MM.1S (cell line): ENCODE measurements at regions not wholly inside any gene's neighbourhood (a gene's known extent, or its start where the extent isn't known, plus 50 kb on each side); places are given as distances from the start of the nearest gene placed in this dataset.
"Not testable (repeated sequence)": the region's sequence is repeated elsewhere in the genome, so short reads cannot be mapped to it uniquely, and the experiment has no call there.

Source experiments
- DNase-seq: peaks from one replicate; pipeline ENCODE4 v3.0.0-alpha.2; 2015
- H2AFZ ChIP-seq: fragments of 300-600 bp; sonication (generic); 2 replicates; pipeline ENCODE4 v1.6.0; 2016; ENCODE audit warnings: antibody characterized with exemption, low read length
- H3F3A ChIP-seq: fragments of 300-600 bp; sonication (generic); 2 replicates; pipeline ENCODE4 v1.6.1; 2016; ENCODE audit warnings: mild to moderate bottlenecking, antibody characterized with exemption, low read length, moderate library complexity, mixed read lengths; ENCODE audit not compliant: insufficient read depth
- H3K27ac ChIP-seq: fragments of 300-600 bp; sonication (generic); 2 replicates; pipeline ENCODE4 v1.5.1; 2016; ENCODE audit warnings: mild to moderate bottlenecking, low read length
- H3K27me3 ChIP-seq: fragments of 300-600 bp; sonication (generic); replicated peaks from 2 replicates; pipeline ENCODE4 v1.6.0; 2016; ENCODE audit warnings: low read length; ENCODE audit not compliant: insufficient read depth
- H3K36me3 ChIP-seq: fragments of 300-600 bp; sonication (generic); replicated peaks from 2 replicates; pipeline ENCODE4 v1.6.1; 2016; ENCODE audit warnings: mild to moderate bottlenecking, low read length, mixed read lengths; ENCODE audit not compliant: insufficient read depth
- H3K4me1 ChIP-seq: fragments of 300-600 bp; sonication (generic); 2 replicates; pipeline ENCODE4 v1.6.1; 2016; ENCODE audit warnings: low read length, mixed read lengths
- H3K4me2 ChIP-seq: fragments of 300-600 bp; sonication (generic); 2 replicates; pipeline ENCODE4 v1.6.0; 2016; ENCODE audit warnings: low read depth, low read length
- H3K4me3 ChIP-seq: fragments of 300-600 bp; sonication (generic); 2 replicates; pipeline ENCODE4 v1.5.1; 2016; ENCODE audit warnings: low read length, mixed read lengths
- H3K79me2 ChIP-seq: fragments of 300-600 bp; sonication (generic); 2 replicates; pipeline ENCODE4 v1.6.1; 2016; ENCODE audit warnings: mixed run types, low read length, mixed read lengths
- H3K9ac ChIP-seq: fragments of 300-600 bp; sonication (generic); 2 replicates; pipeline ENCODE4 v1.6.1; 2016; ENCODE audit warnings: low read length, mixed read lengths
- H3K9me2 ChIP-seq: fragments of 300-600 bp; sonication (generic); replicated peaks from 2 replicates; pipeline ENCODE4 v1.6.1; 2016; ENCODE audit warnings: mild to moderate bottlenecking, low read length, mixed read lengths; ENCODE audit not compliant: insufficient read depth
- H3K9me3 ChIP-seq: fragments of 300-600 bp; sonication (generic); replicated peaks from 2 replicates; pipeline ENCODE4 v1.6.1; 2016; ENCODE audit warnings: mild to moderate bottlenecking, low read length, mixed read lengths; ENCODE audit not compliant: insufficient read depth
- H4K20me1 ChIP-seq: fragments of 300-600 bp; sonication (generic); 2 replicates; pipeline ENCODE4 v1.6.1; 2016; ENCODE audit warnings: mild to moderate bottlenecking, low read length, moderate library complexity, mixed read lengths; ENCODE audit not compliant: insufficient read depth
- CTCF ChIP-seq: fragments of 300-600 bp; sonication (generic); IDR thresholded peaks from 2 replicates; pipeline ENCODE4 v1.5.1; 2016; ENCODE audit warnings: antibody characterized with exemption, low read length, mixed read lengths
- EZH2 ChIP-seq: fragments of 300-600 bp; sonication (generic); optimal IDR thresholded peaks from 2 replicates; pipeline ENCODE3; 2017; ENCODE audit warnings: low read depth, mild to moderate bottlenecking, antibody characterized with exemption, low read length, mixed read lengths
- EZH2phosphoT487 ChIP-seq: fragments of 300-600 bp; sonication (generic); IDR thresholded peaks from 2 replicates; pipeline ENCODE4 v1.6.1; 2018; ENCODE audit warnings: antibody characterized with exemption, low read length

DNA sequence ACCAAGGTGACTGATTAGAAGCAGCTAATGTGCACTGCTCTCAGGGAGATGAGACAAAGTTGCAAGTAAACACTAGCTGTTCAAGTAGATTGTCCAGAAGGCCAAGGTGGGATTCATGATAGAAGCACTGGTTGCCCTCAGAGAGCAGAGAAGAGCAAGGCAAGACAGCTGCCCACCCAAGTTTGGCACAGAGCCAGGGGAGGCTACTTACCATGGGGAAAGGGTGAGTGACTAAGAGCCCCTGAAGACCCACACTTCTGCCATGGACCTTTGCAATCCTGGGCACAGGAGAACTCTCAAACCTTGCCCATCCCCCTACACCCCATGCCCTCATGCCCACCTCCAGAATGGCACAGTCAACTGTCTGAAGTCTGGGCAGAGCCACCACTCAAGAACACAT, 68.3 kb downstream of the SPIN4 start:
- Histone ChIP-seq H2AFZ (no peak overlapping the region), H4K20me1 (no peaks in the 10 kb centered on the region), H3K36me3 (no peaks in the 10 kb centered on the region), H3K27ac (no peak overlapping the region), H3K9ac (no peak overlapping the region), H3K9me2 (no peaks in the 10 kb centered on the region), H3F3A (no peaks in the 10 kb centered on the region), H3K79me2 (no peaks in the 10 kb centered on the region), H3K4me2 (no peak overlapping the region), H3K4me3 (no peak overlapping the region), H3K4me1 (no peaks in the 10 kb centered on the region), H3K9me3 (no peaks in the 10 kb centered on the region), H3K27me3 (no peaks in the 10 kb centered on the region)
- DNase-seq, result no peak
- TF ChIP-seq EZH2 (no peak), CTCF (no peak), EZH2phosphoT487 (no peak)

- Histone ChIP-seq H4K20me1 (no peaks in the 10 kb centered on the region), H3K4me2 (no peak overlapping the region), H3K36me3 (no peaks in the 10 kb centered on the region), H3K9me2 (no peaks in the 10 kb centered on the region), H3K27me3 (no peaks in the 10 kb centered on the region), H3F3A (no peaks in the 10 kb centered on the region), H3K4me1 (no peaks in the 10 kb centered on the region), H3K4me3 (no peak overlapping the region), H3K79me2 (no peaks in the 10 kb centered on the region), H3K27ac (no peak overlapping the region), H2AFZ (no peak overlapping the region), H3K9ac (no peak overlapping the region), H3K9me3 (no peaks in the 10 kb centered on the region)
- TF ChIP-seq EZH2phosphoT487 (no peak), EZH2 (no peak), CTCF (no peak)
- no peak for DNase-seq
Observed at GRCh38 chrX:63282077-63282476, 69.1 kb downstream of the SPIN4 start.

DNA sequence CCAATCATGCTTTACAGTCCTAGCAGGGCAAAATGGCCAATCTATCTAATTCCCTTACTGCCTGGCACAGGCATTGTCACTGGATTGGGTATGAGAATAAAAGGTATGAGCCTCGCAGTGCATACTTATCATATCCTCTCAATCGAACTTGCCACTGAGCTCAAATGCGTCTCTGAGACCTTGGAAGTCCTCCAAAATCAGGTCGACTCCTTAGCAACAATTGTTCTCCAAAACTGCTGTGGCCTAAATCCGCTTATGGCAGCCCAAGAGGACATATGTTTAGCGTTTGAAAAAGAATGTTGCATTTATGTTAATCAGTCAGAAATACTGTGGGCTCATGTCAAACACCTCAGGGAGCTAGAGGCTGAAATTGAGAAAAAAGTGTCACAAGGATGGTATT, 69.7 kb downstream of the SPIN4 start:
- H3K9ac ChIP-seq, result no peak overlapping the region
- no peaks in the 10 kb centered on the region for H3F3A ChIP-seq
- H3K4me3 ChIP-seq, result no peak overlapping the region
- TF ChIP-seq EZH2phosphoT487 (no peak), CTCF (no peak), EZH2 (no peak)
- no peak overlapping the region for H3K27ac ChIP-seq
- no peaks in the 10 kb centered on the region for H3K79me2 ChIP-seq
- no peaks in the 10 kb centered on the region for H3K4me1 ChIP-seq
- H3K27me3 ChIP-seq, result no peaks in the 10 kb centered on the region
- no peak overlapping the region for H2AFZ ChIP-seq
- H4K20me1 ChIP-seq, result no peaks in the 10 kb centered on the region
- H3K9me2 ChIP-seq, result no peaks in the 10 kb centered on the region
- no peaks in the 10 kb centered on the region for H3K36me3 ChIP-seq
- no peaks in the 10 kb centered on the region for H3K9me3 ChIP-seq
- H3K4me2 ChIP-seq, result no peak overlapping the region
- DNase-seq, result no peak

- H3K9ac ChIP-seq, H4K20me1 ChIP-seq, H3K9me3 ChIP-seq, H3K36me3 ChIP-seq, H3K4me2 ChIP-seq, H3K27me3 ChIP-seq, H3K79me2 ChIP-seq, H3F3A ChIP-seq, H3K27ac ChIP-seq, H2AFZ ChIP-seq, DNase-seq, H3K4me3 ChIP-seq, H3K9me2 ChIP-seq, H3K4me1 ChIP-seq: not testable (repeated sequence)
Observed at GRCh38 chrX:63277394-63277793, 73.7 kb downstream of the SPIN4 start.
